Activated T-helper 2 cell treated with anti-CD3 and anti-CD28 coated beads, Interferon-gamma antibody, Interleukin-2, Interleukin-4, amounts not matched to agents 10 μg/mL and 5 μg/mL and 100 μg/mL, durations not matched to agents 14 hours and 24 hours and 36 hours (primary cell): ENCODE measurements at regions not wholly inside any gene's neighbourhood (a gene's known extent, or its start where the extent isn't known, plus 50 kb on each side); places are given as distances from the start of the nearest gene placed in this dataset.
"Not testable (repeated sequence)": the region's sequence is repeated elsewhere in the genome, so short reads cannot be mapped to it uniquely, and the experiment has no call there.

ENCODE experiments used
- DNase-seq: peaks from one replicate; pipeline ENCODE4 v3.0.0; 2021; ENCODE audit warnings: low spot score
- H3K27ac Mint-ChIP-seq: one replicate; pipeline ENCODE4 v1.8.0; 2021; ENCODE audit warnings: mixed read lengths
- H3K27me3 Mint-ChIP-seq: one replicate; pipeline ENCODE4 v1.8.0; 2021; ENCODE audit warnings: low read depth, mixed read lengths
- H3K36me3 Mint-ChIP-seq: one replicate; pipeline ENCODE4 v1.8.0; 2021; ENCODE audit warnings: low read depth, mixed read lengths
- H3K4me1 Mint-ChIP-seq: one replicate; pipeline ENCODE4 v1.8.0; 2021; ENCODE audit warnings: low read depth, mixed read lengths
- H3K4me3 Mint-ChIP-seq: one replicate; pipeline ENCODE4 v1.8.0; 2021; ENCODE audit warnings: low read depth, mild to moderate bottlenecking, moderate library complexity, mixed read lengths
- H3K9me3 Mint-ChIP-seq: one replicate; pipeline ENCODE4 v1.8.0; 2021; ENCODE audit warnings: mixed read lengths
- intact Hi-C: fragments of 100-400 bp; cut with micrococcal nuclease; formaldehyde crosslinking; loops from one replicate; pipeline ENCODE4 v1.15.1; 2023

DNA sequence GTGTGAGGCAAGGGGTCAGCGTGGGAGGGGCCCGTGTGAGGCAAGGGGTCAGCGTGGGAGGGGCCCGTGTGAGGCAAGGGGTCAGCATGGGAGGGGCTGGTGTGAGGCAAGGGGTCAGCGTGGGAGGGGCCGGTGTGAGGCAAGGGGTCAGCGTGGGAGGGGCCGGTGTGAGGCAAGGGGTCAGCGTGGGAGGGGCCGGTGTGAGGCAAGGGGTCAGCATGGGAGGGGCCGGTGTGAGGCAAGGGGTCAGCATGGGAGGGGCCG is 119.2 kb downstream of the SEPTIN14 start:
- H3K36me3 Mint-ChIP-seq, H3K4me3 Mint-ChIP-seq, intact Hi-C loops, H3K9me3 Mint-ChIP-seq, H3K27me3 Mint-ChIP-seq, H3K4me1 Mint-ChIP-seq, H3K27ac Mint-ChIP-seq, DNase-seq: not testable (repeated sequence)

DNA sequence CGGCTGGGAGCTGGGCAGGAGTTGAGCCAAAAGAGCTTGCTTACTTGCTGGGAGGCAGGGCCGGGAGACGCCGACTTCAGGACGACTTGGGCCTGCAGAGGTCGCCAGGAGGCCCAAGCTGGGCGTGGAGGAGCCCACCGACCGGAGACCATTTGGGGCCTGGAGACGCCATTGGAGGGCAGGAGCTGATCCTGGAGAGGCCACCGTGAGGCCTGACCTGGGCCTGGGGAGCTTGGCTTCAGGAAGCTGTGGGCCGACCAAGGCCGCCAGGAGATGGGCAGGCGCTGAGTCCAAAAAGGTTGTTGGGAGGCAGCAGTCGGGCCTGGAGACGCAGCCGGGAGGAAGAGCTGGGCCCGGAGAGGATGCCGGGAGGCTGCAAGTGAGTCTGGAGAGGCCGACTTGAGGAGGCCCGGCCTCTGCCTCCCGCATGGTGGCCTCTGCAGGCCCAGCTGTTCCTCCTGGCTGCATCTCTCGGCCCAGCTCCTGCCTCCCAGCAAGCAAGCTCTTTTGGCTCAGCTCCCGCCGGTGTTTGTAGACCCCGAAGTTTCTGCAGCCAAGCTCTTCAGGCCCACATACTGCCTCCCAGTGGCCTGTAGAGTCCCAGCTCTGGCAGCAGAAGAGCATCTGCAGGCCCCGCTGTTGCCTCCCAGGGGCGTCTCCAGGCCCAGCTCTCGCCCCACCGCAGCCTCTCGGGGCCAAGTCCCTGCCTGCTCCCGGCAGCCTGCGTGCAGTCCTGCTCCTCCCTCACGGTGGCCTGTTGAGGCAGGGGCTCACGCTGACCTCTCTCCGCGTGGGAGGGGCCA is 119.7 kb downstream of the SEPTIN14 start:
- H3K4me3 Mint-ChIP-seq, DNase-seq, H3K4me1 Mint-ChIP-seq, intact Hi-C loops, H3K36me3 Mint-ChIP-seq, H3K27me3 Mint-ChIP-seq, H3K27ac Mint-ChIP-seq, H3K9me3 Mint-ChIP-seq: not testable (repeated sequence)

- H3K27ac Mint-ChIP-seq, H3K36me3 Mint-ChIP-seq, H3K27me3 Mint-ChIP-seq, DNase-seq, H3K4me3 Mint-ChIP-seq, H3K4me1 Mint-ChIP-seq, H3K9me3 Mint-ChIP-seq, intact Hi-C loops: not testable (repeated sequence)
These were observed 120.6 kb downstream of the SEPTIN14 start for GRCh38 chr7:55741721-55742631.

GRCh38 chr7:55740633-55741250 is 121.8 kb downstream of the SEPTIN14 start:
- H3K27me3 Mint-ChIP-seq, H3K4me3 Mint-ChIP-seq, H3K36me3 Mint-ChIP-seq, H3K4me1 Mint-ChIP-seq, DNase-seq, H3K9me3 Mint-ChIP-seq, intact Hi-C loops, H3K27ac Mint-ChIP-seq: not testable (repeated sequence)

- intact Hi-C loops, H3K4me3 Mint-ChIP-seq, H3K9me3 Mint-ChIP-seq, H3K4me1 Mint-ChIP-seq, H3K27me3 Mint-ChIP-seq, DNase-seq, H3K27ac Mint-ChIP-seq, H3K36me3 Mint-ChIP-seq: not testable (repeated sequence)
These were observed 122.5 kb downstream of the SEPTIN14 start for GRCh38 chr7:55740053-55740452.

- H3K27me3 Mint-ChIP-seq, H3K9me3 Mint-ChIP-seq, H3K4me1 Mint-ChIP-seq, H3K4me3 Mint-ChIP-seq, H3K27ac Mint-ChIP-seq, intact Hi-C loops, DNase-seq, H3K36me3 Mint-ChIP-seq: not testable (repeated sequence)
These were observed 125.8 kb downstream of the SEPTIN14 start for GRCh38 chr7:55736641-55737221.

DNA sequence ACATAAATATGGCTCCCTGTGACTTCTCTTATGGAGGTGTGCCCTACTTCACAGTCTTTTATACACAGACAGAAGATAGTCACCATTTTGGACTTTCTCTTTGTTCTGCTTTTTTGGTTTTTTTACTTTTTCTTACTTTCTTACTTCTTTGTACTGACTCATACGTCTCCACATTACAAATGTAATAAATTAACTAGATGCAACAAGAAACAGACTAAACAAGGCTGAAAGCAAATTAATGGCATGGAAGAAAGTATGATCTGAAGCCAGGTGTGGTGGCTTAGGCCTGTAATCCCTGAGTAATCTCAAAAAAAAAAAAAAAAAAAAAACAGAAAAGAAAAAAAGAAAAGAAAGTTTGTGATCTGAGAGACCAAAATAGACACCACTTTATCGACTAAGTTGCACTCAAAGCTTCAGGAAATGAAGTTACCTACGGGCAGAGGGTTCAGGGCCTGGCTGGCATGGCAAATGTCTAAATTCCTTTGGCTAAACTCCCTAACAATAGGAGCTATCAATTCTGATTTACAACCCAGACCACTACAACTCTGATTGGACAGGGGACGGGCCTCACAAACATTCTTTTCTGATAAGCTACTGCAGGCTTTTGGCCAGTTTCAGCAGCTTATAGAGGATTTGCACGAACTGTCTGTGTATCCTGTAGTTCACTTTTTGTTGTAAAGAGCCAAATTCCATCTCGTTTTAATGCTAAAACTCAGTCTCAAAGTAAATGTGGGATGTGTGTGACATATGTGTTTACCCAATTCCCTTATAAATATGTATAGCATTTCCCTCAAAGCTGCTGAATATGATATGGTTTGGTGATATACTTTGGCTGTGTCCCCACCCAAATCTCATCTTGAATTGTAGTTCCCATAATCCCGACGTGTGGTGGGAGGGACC is 129.1 kb downstream of the SEPTIN14 start:
- Mint-ChIP-seq H3K27ac (no peak overlapping the region), H3K27me3 (no peaks in the 10 kb centered on the region), H3K4me3 (no peak overlapping the region), H3K36me3 (no peaks in the 10 kb centered on the region), H3K9me3 (no peaks in the 10 kb centered on the region), H3K4me1 (no peaks in the 10 kb centered on the region)
- DNase-seq: no peak
- intact Hi-C loops: no loop called here

- intact Hi-C loops: no loop called here
- H3K27ac Mint-ChIP-seq: no peak overlapping the region
- DNase-seq: no peak
- H3K36me3 Mint-ChIP-seq: no peaks in the 10 kb centered on the region
- H3K9me3 Mint-ChIP-seq: no peaks in the 10 kb centered on the region
- no peaks in the 10 kb centered on the region for H3K27me3 Mint-ChIP-seq
- no peak overlapping the region for H3K4me3 Mint-ChIP-seq
- H3K4me1 Mint-ChIP-seq: no peaks in the 10 kb centered on the region
These were observed 130.6 kb downstream of the SEPTIN14 start for GRCh38 chr7:55731931-55732330.

DNA sequence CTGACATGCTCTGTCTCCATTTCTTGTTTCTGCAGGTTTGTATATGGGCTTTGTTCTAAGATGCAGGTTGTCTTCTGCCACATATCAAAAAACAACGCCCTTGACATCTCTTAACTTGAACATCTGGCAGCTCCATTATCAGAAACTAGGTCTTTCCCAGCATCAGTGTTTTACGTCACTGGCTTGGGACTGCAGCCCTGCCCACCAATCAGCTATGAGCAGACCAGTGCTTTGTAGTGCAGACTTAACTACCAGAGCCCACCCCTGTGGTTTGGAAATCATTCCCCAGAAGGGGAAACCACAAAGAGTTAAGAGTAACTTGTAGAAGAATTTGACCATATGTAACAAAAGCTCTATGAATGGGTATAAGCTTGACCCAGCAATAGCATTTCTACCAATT is 132.4 kb downstream of the SEPTIN14 start:
- DNase-seq: no peak
- Mint-ChIP-seq H3K27me3 (no peaks in the 10 kb centered on the region), H3K4me1 (no peaks in the 10 kb centered on the region), H3K4me3 (no peak overlapping the region), H3K27ac (no peak overlapping the region), H3K36me3 (no peaks in the 10 kb centered on the region), H3K9me3 (no peaks in the 10 kb centered on the region)
- intact Hi-C loops: no loop called here

DNA sequence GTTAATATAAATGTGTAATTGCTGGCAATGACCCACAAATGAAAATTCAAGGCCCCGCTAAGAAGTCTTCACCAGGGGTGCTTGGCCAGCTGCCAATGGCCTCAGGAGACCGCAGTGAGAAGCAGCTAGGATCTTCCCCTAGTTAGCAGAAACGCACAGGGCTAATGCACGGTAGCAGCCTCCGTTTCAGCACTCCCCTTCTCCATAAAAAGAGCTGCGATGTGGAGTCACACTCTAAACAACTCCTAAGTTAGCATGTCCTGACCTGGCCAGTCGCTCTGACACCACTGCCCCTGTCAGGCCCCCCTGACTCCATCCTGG is 139.0 kb downstream of the SEPTIN14 start:
- Mint-ChIP-seq H3K9me3 (no peaks in the 10 kb centered on the region), H3K36me3 (no peaks in the 10 kb centered on the region), H3K27ac (no peak overlapping the region), H3K27me3 (peaks cover 3% of the 10 kb centered on the region), H3K4me1 (no peaks in the 10 kb centered on the region), H3K4me3 (no peak overlapping the region)
- intact Hi-C loops: no loop called here
- no peak for DNase-seq

GRCh38 chr7:55722874-55723620 is 139.5 kb downstream of the SEPTIN14 start:
- intact Hi-C loops: not testable (repeated sequence)

GRCh38 chr7:55721004-55721403 is 141.5 kb downstream of the SEPTIN14 start:
- H3K4me3 Mint-ChIP-seq: not testable (repeated sequence)

More at GRCh38 chr7:55722874-55723620, 139.5 kb downstream of the SEPTIN14 start:
- H3K27me3 Mint-ChIP-seq, H3K4me3 Mint-ChIP-seq, H3K4me1 Mint-ChIP-seq, H3K9me3 Mint-ChIP-seq, DNase-seq, H3K27ac Mint-ChIP-seq, H3K36me3 Mint-ChIP-seq: not testable (repeated sequence)

More at GRCh38 chr7:55721004-55721403, 141.5 kb downstream of the SEPTIN14 start:
- H3K4me1 Mint-ChIP-seq, intact Hi-C loops, H3K27me3 Mint-ChIP-seq, H3K27ac Mint-ChIP-seq, DNase-seq, H3K9me3 Mint-ChIP-seq, H3K36me3 Mint-ChIP-seq: not testable (repeated sequence)
